ENCODE measurements at regions not wholly inside any gene's neighbourhood (a gene's known extent, or its start where the extent isn't known, plus 50 kb on each side); places are given as distances from the start of the nearest gene placed in this dataset.

GRCh38 chr10:128971374-128972035, 495.5 kb upstream of the MGMT start:
- no peak for TF ChIP-seq POLR2A (IDR thresholded peaks at IDR 0.05; ENCODE audit: low read depth, low read length)
- TF ChIP-seq CTCF (IDR thresholded peaks at IDR 0.05; ENCODE audit: extremely low read depth in 1 of 2, insufficient read depth in 1 of 2, low read depth in 1 of 2, low read length in 2 of 2), result no peak
- TF ChIP-seq EZH2 (IDR thresholded peaks at IDR 0.05; ENCODE audit: borderline replicate concordance, low read depth, low read length, severe bottlenecking), result no peak
- TF ChIP-seq POLR2AphosphoS5 (IDR thresholded peaks at IDR 0.05; ENCODE audit: insufficient read depth, low read depth, low read length), result no peak
